Loucy (cell line): ENCODE measurements at regions not wholly inside any gene's neighbourhood (a gene's known extent, or its start where the extent isn't known, plus 50 kb on each side); places are given as distances from the start of the nearest gene placed in this dataset.

Experiments
- H2AFZ ChIP-seq: fragments of 200-600 bp; sonication (generic); 2 replicates; pipeline ENCODE4 v1.6.0; 2016; ENCODE audit warnings: antibody characterized with exemption, mild to moderate bottlenecking, low read length, moderate library complexity
- H3F3A ChIP-seq: fragments of 200-600 bp; 2 replicates; pipeline ENCODE4 v1.6.0; 2016; ENCODE audit warnings: antibody characterized with exemption, low read depth, mild to moderate bottlenecking
- H3K27me3 ChIP-seq: fragments of 200-600 bp; sonication (generic); 2 replicates; pipeline ENCODE4 v1.6.1; 2014; ENCODE audit warnings: low read length, mild to moderate bottlenecking; ENCODE audit not compliant: insufficient read depth, poor library complexity, severe bottlenecking
- H3K36me3 ChIP-seq: fragments of 200-600 bp; sonication (generic); 2 replicates; pipeline ENCODE4 v1.6.1; 2016; ENCODE audit warnings: low read length; ENCODE audit not compliant: insufficient read depth
- H3K4me1 ChIP-seq: fragments of 200-600 bp; sonication (generic); 2 replicates; pipeline ENCODE4 v1.5.1; 2014; ENCODE audit warnings: low read length, mild to moderate bottlenecking; ENCODE audit not compliant: insufficient read depth, poor library complexity, severe bottlenecking
- H3K4me2 ChIP-seq: fragments of 200-600 bp; sonication (generic); 2 replicates; pipeline ENCODE4 v1.6.0; 2014; ENCODE audit warnings: antibody characterized with exemption, low read length, low read depth, mild to moderate bottlenecking; ENCODE audit not compliant: poor library complexity, severe bottlenecking
- H3K4me3 ChIP-seq: fragments of 200-600 bp; sonication (generic); 2 replicates; pipeline ENCODE4 v1.5.1; 2014; ENCODE audit warnings: low read length, mild to moderate bottlenecking, mixed read lengths; ENCODE audit not compliant: poor library complexity, severe bottlenecking
- H3K79me2 ChIP-seq: fragments of 200-600 bp; sonication (generic); 2 replicates; pipeline ENCODE4 v1.6.1; 2014; ENCODE audit warnings: low read length; ENCODE audit not compliant: insufficient read depth
- H3K9ac ChIP-seq: fragments of 200-600 bp; sonication (generic); 2 replicates; pipeline ENCODE4 v1.6.0; 2014; ENCODE audit warnings: mild to moderate bottlenecking, low read depth, low read length, moderate library complexity; ENCODE audit not compliant: poor library complexity, severe bottlenecking
- H3K9me2 ChIP-seq: fragments of 200-600 bp; sonication (generic); replicated peaks from 2 replicates; pipeline ENCODE4 v1.6.1; 2016; ENCODE audit warnings: low read depth, low read length, mixed read lengths
- H3K9me3 ChIP-seq: fragments of 200-600 bp; sonication (generic); 2 replicates; pipeline ENCODE4 v1.6.1; 2014; ENCODE audit warnings: mild to moderate bottlenecking, antibody characterized with exemption, low read length, low read depth; ENCODE audit not compliant: insufficient read depth
- H4K20me1 ChIP-seq: fragments of 200-600 bp; sonication (generic); 2 replicates; pipeline ENCODE4 v1.6.0; 2014; ENCODE audit warnings: antibody characterized with exemption, low read length, mild to moderate bottlenecking; ENCODE audit not compliant: insufficient read depth, poor library complexity, severe bottlenecking
- CTCF ChIP-seq: fragments of 200-600 bp; sonication (generic); conservative IDR thresholded peaks from 2 replicates; pipeline ENCODE4 v1.5.1; 2014; ENCODE audit warnings: mild to moderate bottlenecking, antibody characterized with exemption, low read length
- EZH2phosphoT487 ChIP-seq: fragments of 200-600 bp; IDR thresholded peaks from 2 replicates; pipeline ENCODE4 v1.6.1; 2018; ENCODE audit warnings: antibody characterized with exemption, mild to moderate bottlenecking, moderate library complexity, borderline replicate concordance

GRCh38 chr10:129049501-129049900 is 417.5 kb upstream of the MGMT start:
- Histone ChIP-seq H3K4me2 (no peak overlapping the region), H3K9me3 (no peaks in the 10 kb centered on the region)

GRCh38 chr10:129055225-129055624 is 411.8 kb upstream of the MGMT start:
- Histone ChIP-seq H3K36me3 (no peaks in the 10 kb centered on the region), H2AFZ (no peak overlapping the region), H3K79me2 (no peaks in the 10 kb centered on the region), H3K27me3 (no peaks in the 10 kb centered on the region), H3K9me2 (no peaks in the 10 kb centered on the region), H3K4me3 (no peak overlapping the region), H3F3A (no peaks in the 10 kb centered on the region), H3K4me2 (no peak overlapping the region), H3K4me1 (peaks cover 34% of the 10 kb centered on the region), H3K9ac (no peak overlapping the region), H3K9me3 (no peaks in the 10 kb centered on the region), H4K20me1 (no peaks in the 10 kb centered on the region)
- TF ChIP-seq CTCF (no peak), EZH2phosphoT487 (no peak)

More at GRCh38 chr10:129049501-129049900, 417.5 kb upstream of the MGMT start:
- Histone ChIP-seq H3K36me3 (no peaks in the 10 kb centered on the region), H3K4me1 (no peaks in the 10 kb centered on the region), H3K79me2 (no peaks in the 10 kb centered on the region), H3K4me3 (no peak overlapping the region), H3K9ac (no peak overlapping the region), H3K27me3 (no peaks in the 10 kb centered on the region), H2AFZ (no peak overlapping the region), H3F3A (no peaks in the 10 kb centered on the region), H4K20me1 (no peaks in the 10 kb centered on the region), H3K9me2 (no peaks in the 10 kb centered on the region)
- TF ChIP-seq CTCF (no peak), EZH2phosphoT487 (no peak)

GRCh38 chr10:129055986-129056385 is 411.1 kb upstream of the MGMT start:
- no peak overlapping the region for H3K4me2 ChIP-seq
- no peaks in the 10 kb centered on the region for H3K9me2 ChIP-seq
- no peaks in the 10 kb centered on the region for H3K79me2 ChIP-seq
- H3K4me3 ChIP-seq: no peak overlapping the region
- no peaks in the 10 kb centered on the region for H3K27me3 ChIP-seq
- no peaks in the 10 kb centered on the region for H4K20me1 ChIP-seq
- H3K4me1 ChIP-seq: peaks cover 34% of the 10 kb centered on the region
- H2AFZ ChIP-seq: no peak overlapping the region
- TF ChIP-seq CTCF: no peak
- TF ChIP-seq EZH2phosphoT487: no peak
- H3F3A ChIP-seq: no peaks in the 10 kb centered on the region
- no peaks in the 10 kb centered on the region for H3K9me3 ChIP-seq
- no peak overlapping the region for H3K9ac ChIP-seq
- H3K36me3 ChIP-seq: no peaks in the 10 kb centered on the region
